Ovary (tissue), 3 donors: ENCODE measurements at regions not wholly inside any gene's neighbourhood (a gene's known extent, or its start where the extent isn't known, plus 50 kb on each side); places are given as distances from the start of the nearest gene placed in this dataset.

ENCODE experiments used
- CTCF ChIP-seq, 3 donors: fragments of 450-650 bp in 2 of 3; fragments of 200-600 bp in 1 of 3; IDR thresholded peaks; one replicate each; pipeline versions ENCODE4 v1.5.1 to v1.8.0; 2016 to 2022; ENCODE audit warnings: antibody characterized with exemption in 3 of 3, mild to moderate bottlenecking in 1 of 3
- EP300 ChIP-seq: sonication (generic); formaldehyde crosslinking; IDR thresholded peaks from one replicate; pipeline ENCODE4 v1.6.1; 2017; ENCODE audit warnings: antibody characterized with exemption
- donor health status: DM: no; HTN: no; CAD: no.

GRCh38 chr12:131197490-131197889 lies 243.8 kb downstream of the ADGRD1 start:
- no peak for TF ChIP-seq CTCF (IDR thresholded peaks at IDR 0.05)
- no peak for TF ChIP-seq EP300
